Fibroblast of lung (primary cell): ENCODE measurements at regions not wholly inside any gene's neighbourhood (a gene's known extent, or its start where the extent isn't known, plus 50 kb on each side); places are given as distances from the start of the nearest gene placed in this dataset.
"Not testable (repeated sequence)": the region's sequence is repeated elsewhere in the genome, so short reads cannot be mapped to it uniquely, and the experiment has no call there.

Source experiments
- DNase-seq, 2 donors: peaks; one replicate each; pipeline versions ENCODE4 v3.0.0 to v3.0.0-alpha.2; 2010; ENCODE audit warnings: low read depth in 2 of 2
- H2AFZ ChIP-seq: 2 replicates; pipeline ENCODE4 v1.5.1; 2012; ENCODE audit warnings: low read length, control low read depth, inconsistent platforms
- H3K27ac ChIP-seq: 2 replicates; pipeline ENCODE4 v1.5.1; 2011; ENCODE audit warnings: low read length, control low read depth; ENCODE audit not compliant: insufficient read depth
- H3K27me3 ChIP-seq: 2 replicates; pipeline ENCODE4 v1.5.1; 2011; ENCODE audit warnings: mild to moderate bottlenecking, low read length; ENCODE audit not compliant: control insufficient read depth, insufficient read depth
- H3K36me3 ChIP-seq: 2 replicates; pipeline ENCODE4 v1.5.1; 2011; ENCODE audit warnings: low read length; ENCODE audit not compliant: control insufficient read depth, insufficient read depth
- H3K4me1 ChIP-seq: 2 replicates; pipeline ENCODE4 v1.5.1; 2011; ENCODE audit warnings: low read length; ENCODE audit not compliant: control insufficient read depth, insufficient read depth; ENCODE audit errors: extremely low read depth
- H3K4me2 ChIP-seq: 2 replicates; pipeline ENCODE4 v1.5.1; 2011; ENCODE audit warnings: low read length, control low read depth; ENCODE audit not compliant: insufficient read depth; ENCODE audit errors: extremely low read depth
- H3K4me3 ChIP-seq, 4 experiments: fragments of 200-600 bp in 1 of 4; sonication (generic) in 1 of 4; replicated peaks in 1 of 4; 2 replicates each; pipeline ENCODE4 v1.5.1; 2011 to 2016; ENCODE audit warnings: low read length in 4 of 4, low read depth in 3 of 4, mild to moderate bottlenecking in 3 of 4, control low read depth in 2 of 4, inconsistent platforms in 1 of 4, mixed read lengths in 1 of 4; ENCODE audit not compliant: insufficient read depth in 1 of 4; ENCODE audit errors: control extremely low read depth in 1 of 4
- H3K79me2 ChIP-seq: 2 replicates; pipeline ENCODE4 v1.5.1; 2012; ENCODE audit warnings: mild to moderate bottlenecking, low read length, inconsistent platforms; ENCODE audit not compliant: control insufficient read depth, insufficient read depth
- H3K9ac ChIP-seq: 2 replicates; pipeline ENCODE4 v1.5.1; 2011; ENCODE audit warnings: mild to moderate bottlenecking, low read length, control low read depth; ENCODE audit not compliant: insufficient read depth
- H3K9me3 ChIP-seq: 2 replicates; pipeline ENCODE4 v1.5.1; 2012; ENCODE audit warnings: low read depth, low read length; ENCODE audit not compliant: control insufficient read depth, insufficient read depth
- H4K20me1 ChIP-seq: 2 replicates; pipeline ENCODE4 v1.5.1; 2011; ENCODE audit warnings: low read length; ENCODE audit not compliant: control insufficient read depth, insufficient read depth; ENCODE audit errors: extremely low read depth
- EZH2 ChIP-seq: IDR thresholded peaks from 2 replicates; pipeline ENCODE4 v1.5.1; 2012; ENCODE audit warnings: low read length, control low read depth, mild to moderate bottlenecking; ENCODE audit errors: missing control alignments
- TF ChIP-seq, protein P1 (sequence below), 2 donors: IDR thresholded peaks in 1 of 2; conservative IDR thresholded peaks in 1 of 2; 1 replicate in 1 of 2; 2 replicates in 1 of 2; pipeline ENCODE4 v1.5.1; 2011 to 2012; ENCODE audit warnings: low read length in 2 of 2, control low read depth in 1 of 2, inconsistent platforms in 1 of 2, low read depth in 1 of 2, mild to moderate bottlenecking in 1 of 2

- no peaks in the 10 kb centered on the region for H3K36me3 ChIP-seq
- H3K27ac ChIP-seq, result no peak overlapping the region
- no peak overlapping the region for H3K4me2 ChIP-seq
- H3K79me2 ChIP-seq, result no peaks in the 10 kb centered on the region
- no peaks in the 10 kb centered on the region for H3K27me3 ChIP-seq
- TF ChIP-seq EZH2, result no peak
- TF ChIP-seq, protein P1, sequence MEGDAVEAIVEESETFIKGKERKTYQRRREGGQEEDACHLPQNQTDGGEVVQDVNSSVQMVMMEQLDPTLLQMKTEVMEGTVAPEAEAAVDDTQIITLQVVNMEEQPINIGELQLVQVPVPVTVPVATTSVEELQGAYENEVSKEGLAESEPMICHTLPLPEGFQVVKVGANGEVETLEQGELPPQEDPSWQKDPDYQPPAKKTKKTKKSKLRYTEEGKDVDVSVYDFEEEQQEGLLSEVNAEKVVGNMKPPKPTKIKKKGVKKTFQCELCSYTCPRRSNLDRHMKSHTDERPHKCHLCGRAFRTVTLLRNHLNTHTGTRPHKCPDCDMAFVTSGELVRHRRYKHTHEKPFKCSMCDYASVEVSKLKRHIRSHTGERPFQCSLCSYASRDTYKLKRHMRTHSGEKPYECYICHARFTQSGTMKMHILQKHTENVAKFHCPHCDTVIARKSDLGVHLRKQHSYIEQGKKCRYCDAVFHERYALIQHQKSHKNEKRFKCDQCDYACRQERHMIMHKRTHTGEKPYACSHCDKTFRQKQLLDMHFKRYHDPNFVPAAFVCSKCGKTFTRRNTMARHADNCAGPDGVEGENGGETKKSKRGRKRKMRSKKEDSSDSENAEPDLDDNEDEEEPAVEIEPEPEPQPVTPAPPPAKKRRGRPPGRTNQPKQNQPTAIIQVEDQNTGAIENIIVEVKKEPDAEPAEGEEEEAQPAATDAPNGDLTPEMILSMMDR (conservative IDR thresholded peaks at IDR 0.05 in 1 of 2, IDR thresholded peaks at IDR 0.05 in 1 of 2; ENCODE audit: low read depth in 1 of 2, low read length in 2 of 2), result no peak
- no peaks in the 10 kb centered on the region for H4K20me1 ChIP-seq
- no peak overlapping the region for H3K9ac ChIP-seq
- no peak overlapping the region for H3K4me3 ChIP-seq
- no peaks in the 10 kb centered on the region for H3K9me3 ChIP-seq
- no peaks in the 10 kb centered on the region for H3K4me1 ChIP-seq
- H2AFZ ChIP-seq, result no peak overlapping the region
- DNase-seq, result no peak
These were observed 65.7 kb upstream of the CACHD1 start for GRCh38 chr1:64404202-64404601.

- Histone ChIP-seq H3K27ac (no peak overlapping the region), H3K4me3 (no peak overlapping the region), H3K4me2 (no peak overlapping the region), H3K4me1 (no peaks in the 10 kb centered on the region), H3K9me3 (no peaks in the 10 kb centered on the region), H3K79me2 (no peaks in the 10 kb centered on the region), H3K36me3 (no peaks in the 10 kb centered on the region), H3K9ac (no peak overlapping the region), H4K20me1 (no peaks in the 10 kb centered on the region), H3K27me3 (no peaks in the 10 kb centered on the region), H2AFZ (no peak overlapping the region)
- no peak for DNase-seq
- TF ChIP-seq EZH2, result no peak
- TF ChIP-seq, protein P1 (conservative IDR thresholded peaks at IDR 0.05 in 1 of 2, IDR thresholded peaks at IDR 0.05 in 1 of 2; ENCODE audit: low read depth in 1 of 2, low read length in 2 of 2), result no peak
These were observed 64.1 kb upstream of the CACHD1 start for GRCh38 chr1:64405833-64406232.

DNA sequence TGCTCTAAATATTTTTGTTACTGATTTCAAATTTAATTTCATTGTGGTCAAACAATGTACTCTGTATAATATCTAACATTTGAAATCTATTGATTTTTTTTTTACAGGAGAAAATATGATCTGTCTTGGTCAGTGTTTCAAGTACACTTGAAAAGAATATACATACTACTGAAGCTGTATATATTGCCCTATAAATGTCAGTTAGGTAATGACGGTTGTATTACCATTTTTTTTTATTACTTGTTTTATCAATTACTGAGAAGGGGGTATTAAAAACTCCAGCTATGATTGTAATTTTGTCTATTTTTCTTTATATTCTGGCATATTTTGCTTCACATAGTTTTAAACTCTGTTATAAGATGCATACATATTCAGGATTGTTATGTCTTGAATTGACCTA lies 59.7 kb upstream of the CACHD1 start:
- Histone ChIP-seq H3K4me2 (no peak overlapping the region), H4K20me1 (no peaks in the 10 kb centered on the region)

DNA sequence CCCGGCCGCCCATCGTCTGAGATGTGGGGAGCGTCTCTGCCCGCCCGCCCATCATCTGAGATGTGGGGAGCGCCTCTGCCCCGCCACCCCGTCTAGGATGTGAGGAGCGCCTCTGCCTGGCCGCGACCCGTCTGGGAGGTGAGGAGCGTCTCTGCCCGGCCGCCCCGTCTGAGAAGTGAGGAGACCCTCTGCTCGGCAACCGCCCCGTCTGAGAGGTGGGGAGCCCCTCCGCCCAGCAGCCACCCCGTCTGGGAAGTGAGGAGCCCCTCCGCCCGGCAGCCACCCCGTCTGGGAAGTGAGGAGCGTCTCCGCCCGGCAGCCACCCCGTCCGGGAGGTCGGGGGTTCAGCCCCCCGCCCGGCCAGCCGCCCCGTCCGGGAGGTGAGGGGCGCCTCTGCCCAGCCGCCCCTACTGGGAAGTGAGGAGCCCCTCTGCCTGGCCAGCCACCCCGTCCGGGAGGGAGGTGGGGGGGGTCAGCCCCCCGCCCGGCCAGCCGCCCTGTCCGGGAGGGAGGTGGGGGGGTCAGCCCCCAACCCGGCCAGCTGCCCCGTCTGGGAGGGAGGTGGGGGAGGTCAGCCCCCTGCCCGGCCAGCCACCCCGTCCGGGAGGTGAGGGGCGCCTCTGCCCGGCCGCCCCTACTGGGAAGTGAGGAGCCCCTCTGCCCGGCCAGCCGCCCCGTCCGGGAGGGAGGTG lies 54.9 kb upstream of the CACHD1 start:
- H3K9ac ChIP-seq, H2AFZ ChIP-seq, H3K27me3 ChIP-seq, H3K27ac ChIP-seq, H3K36me3 ChIP-seq, H3K4me1 ChIP-seq, DNase-seq, H3K79me2 ChIP-seq, H3K9me3 ChIP-seq, H3K4me3 ChIP-seq, H3K4me2 ChIP-seq, H4K20me1 ChIP-seq: not testable (repeated sequence)

More for the DNA sequence above, 59.7 kb upstream of the CACHD1 start:
- Histone ChIP-seq H2AFZ (no peak overlapping the region), H3K4me1 (no peaks in the 10 kb centered on the region), H3K27me3 (no peaks in the 10 kb centered on the region), H3K9ac (no peak overlapping the region), H3K36me3 (no peaks in the 10 kb centered on the region), H3K9me3 (no peaks in the 10 kb centered on the region), H3K4me3 (no peak overlapping the region), H3K27ac (no peak overlapping the region), H3K79me2 (no peaks in the 10 kb centered on the region)
- no peak for DNase-seq
- no peak for TF ChIP-seq EZH2
